LNCaP clone FGC (cell line): ENCODE measurements at regions not wholly inside any gene's neighbourhood (a gene's known extent, or its start where the extent isn't known, plus 50 kb on each side); places are given as distances from the start of the nearest gene placed in this dataset.

ENCODE experiments used
- DNase-seq: peaks from one replicate; pipeline ENCODE4 v3.0.0-alpha.2; 2011; ENCODE audit warnings: low read depth
- H3K4me3 ChIP-seq: 2 replicates; pipeline ENCODE4 v1.5.1; 2011; ENCODE audit warnings: mild to moderate bottlenecking, low read depth, low read length, control low read depth
- TF ChIP-seq, protein P1 (sequence below): IDR thresholded peaks from 2 replicates; pipeline ENCODE4 v1.5.1; 2012; ENCODE audit warnings: mild to moderate bottlenecking; ENCODE audit not compliant: control insufficient read depth, insufficient read depth; ENCODE audit errors: extremely low read depth

DNA sequence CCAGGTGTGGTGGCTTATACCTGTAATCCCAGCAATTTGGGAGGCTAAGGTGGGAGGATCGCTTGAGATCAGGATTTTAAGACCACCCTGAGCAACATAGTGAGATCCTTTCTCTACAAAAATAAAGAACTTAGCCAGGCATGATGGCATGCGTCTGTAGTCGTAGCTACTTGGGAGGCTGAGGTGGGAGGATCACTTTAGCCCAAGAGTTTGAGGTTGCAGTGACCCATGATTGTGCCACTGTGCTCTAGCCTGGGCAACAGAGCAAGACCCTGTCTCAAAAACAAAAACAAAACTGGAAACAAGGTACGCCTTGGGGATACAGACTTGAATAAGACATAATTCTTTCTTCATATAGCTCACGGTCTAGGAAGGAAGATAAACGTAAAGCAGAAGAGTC lies 63.1 kb upstream of the GRAMD1B start:
- no peak for DNase-seq
- TF ChIP-seq, protein P1, sequence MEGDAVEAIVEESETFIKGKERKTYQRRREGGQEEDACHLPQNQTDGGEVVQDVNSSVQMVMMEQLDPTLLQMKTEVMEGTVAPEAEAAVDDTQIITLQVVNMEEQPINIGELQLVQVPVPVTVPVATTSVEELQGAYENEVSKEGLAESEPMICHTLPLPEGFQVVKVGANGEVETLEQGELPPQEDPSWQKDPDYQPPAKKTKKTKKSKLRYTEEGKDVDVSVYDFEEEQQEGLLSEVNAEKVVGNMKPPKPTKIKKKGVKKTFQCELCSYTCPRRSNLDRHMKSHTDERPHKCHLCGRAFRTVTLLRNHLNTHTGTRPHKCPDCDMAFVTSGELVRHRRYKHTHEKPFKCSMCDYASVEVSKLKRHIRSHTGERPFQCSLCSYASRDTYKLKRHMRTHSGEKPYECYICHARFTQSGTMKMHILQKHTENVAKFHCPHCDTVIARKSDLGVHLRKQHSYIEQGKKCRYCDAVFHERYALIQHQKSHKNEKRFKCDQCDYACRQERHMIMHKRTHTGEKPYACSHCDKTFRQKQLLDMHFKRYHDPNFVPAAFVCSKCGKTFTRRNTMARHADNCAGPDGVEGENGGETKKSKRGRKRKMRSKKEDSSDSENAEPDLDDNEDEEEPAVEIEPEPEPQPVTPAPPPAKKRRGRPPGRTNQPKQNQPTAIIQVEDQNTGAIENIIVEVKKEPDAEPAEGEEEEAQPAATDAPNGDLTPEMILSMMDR: no peak
- no peak overlapping the region for H3K4me3 ChIP-seq

DNA sequence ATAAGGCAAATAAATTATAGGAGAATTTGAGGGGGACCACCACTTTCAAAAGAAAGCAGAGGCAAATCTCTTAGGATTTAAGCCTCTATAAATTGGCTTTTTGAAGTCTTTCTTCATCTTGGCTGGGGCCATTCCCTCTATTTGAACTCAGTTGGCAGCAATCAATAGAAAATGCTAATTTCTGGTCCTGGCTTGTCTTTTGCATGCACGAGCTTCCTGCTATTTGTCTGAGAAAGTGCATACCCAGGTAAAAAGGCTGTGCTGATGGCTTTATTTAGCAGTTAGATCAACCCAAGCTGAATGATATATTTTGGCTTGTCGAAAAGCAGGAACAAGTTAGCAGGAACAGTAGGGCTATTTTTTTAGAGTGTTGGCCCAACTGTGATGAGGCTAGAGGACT lies 64.1 kb upstream of the GRAMD1B start:
- TF ChIP-seq, protein P1: no peak
- no peak for DNase-seq
- no peak overlapping the region for H3K4me3 ChIP-seq

DNA sequence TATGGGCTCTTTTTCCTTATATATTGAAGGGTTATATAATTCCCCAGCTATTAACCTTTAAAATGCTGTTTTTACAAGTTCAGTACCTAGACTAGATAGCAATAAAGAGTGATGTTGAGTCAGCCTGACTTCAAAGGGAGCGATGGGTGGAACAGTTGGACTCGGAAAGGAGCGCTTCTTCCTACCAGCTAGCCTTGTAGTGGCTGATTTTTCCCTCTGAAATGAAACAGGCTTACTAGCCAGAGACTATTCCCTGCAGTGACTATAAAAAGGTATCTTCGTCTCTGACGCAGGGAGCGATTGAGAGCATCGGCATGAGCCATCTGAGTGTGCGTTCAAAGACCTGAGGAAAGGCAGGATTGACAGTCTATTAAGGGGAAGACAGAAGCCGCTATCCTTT lies 66.0 kb upstream of the GRAMD1B start:
- TF ChIP-seq, protein P1: no peak
- no peak overlapping the region for H3K4me3 ChIP-seq
- DNase-seq: no peak

DNA sequence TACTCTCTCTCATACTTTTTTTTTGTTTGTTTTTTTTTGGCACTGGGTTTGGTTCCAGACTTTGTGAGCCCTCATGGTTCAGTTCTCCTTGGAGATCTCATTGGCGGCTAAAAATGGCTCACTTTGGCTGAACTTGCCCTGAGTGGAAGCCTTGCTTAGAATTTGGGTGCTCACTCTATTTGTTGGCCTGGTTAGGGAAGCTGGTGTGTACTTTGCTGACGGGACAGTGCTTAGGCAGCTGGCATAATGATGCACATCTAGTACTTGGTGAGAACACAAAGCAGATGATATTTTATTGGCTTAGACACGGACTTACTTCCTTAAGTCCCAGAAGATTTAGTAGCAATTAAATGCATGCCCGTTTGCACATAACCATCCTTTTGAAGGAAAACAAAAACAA lies 66.5 kb upstream of the GRAMD1B start:
- no peak overlapping the region for H3K4me3 ChIP-seq
- DNase-seq: peak; percentile 64
- TF ChIP-seq, protein P1: no peak

DNA sequence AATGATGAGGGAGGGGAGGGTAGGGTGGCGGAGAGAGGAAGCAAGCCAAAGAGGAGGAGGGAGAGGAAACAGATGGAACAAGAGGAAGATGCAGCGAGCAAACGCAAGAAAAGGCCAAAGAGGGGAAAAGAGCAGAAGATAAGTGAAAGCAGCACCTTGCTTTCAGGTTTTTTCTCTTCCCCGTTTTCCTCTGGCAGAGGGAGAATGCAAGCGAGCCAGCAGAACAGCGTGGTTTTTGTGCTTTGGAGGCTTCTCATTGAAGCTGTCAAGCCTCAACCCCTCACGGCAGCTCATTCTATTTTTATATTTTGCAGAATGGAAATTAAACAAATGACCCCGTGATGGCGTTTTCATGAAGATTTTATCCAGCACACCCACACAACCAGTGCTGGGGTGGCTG lies 67.1 kb upstream of the GRAMD1B start:
- no peak overlapping the region for H3K4me3 ChIP-seq
- no peak for DNase-seq
- TF ChIP-seq, protein P1: no peak

DNA sequence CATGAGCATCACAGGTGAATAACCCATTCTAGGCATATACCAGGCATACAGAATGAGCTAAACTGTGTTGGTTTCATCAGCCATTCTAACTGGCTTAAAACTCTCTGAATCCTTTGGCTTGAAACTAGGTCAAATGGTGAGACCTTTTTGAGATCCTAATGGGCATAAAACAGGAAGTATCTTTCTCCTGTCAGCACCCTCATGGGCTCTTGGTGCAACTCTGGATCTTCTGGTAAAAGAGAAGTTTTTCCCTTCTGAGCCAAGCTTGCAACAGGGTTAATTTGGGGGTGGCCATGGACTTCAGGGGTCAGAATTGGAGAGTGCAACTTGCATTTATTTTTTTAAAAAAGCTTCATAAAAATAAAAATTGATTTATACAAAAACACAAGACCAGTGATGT lies 67.9 kb upstream of the GRAMD1B start:
- no peak for DNase-seq
- no peak overlapping the region for H3K4me3 ChIP-seq
- TF ChIP-seq, protein P1: no peak

DNA sequence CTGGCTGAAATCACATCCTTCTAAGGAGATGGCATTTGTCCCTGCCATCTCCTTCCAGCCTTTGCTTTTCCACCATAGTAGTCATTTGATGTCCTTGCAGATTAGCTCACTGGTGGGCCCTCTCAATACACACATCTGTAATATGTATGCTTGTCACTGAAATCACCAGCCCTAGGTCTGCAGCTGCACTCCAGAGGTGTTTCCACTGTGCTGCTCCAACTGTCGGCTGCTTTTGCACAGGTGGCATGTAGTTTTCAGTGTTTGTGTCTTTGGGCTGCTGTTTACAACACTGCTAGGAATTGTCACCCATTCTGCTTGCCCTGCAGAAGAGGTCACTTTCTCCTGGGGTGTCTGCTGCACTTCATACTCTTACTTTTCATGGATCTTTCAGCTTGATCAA lies 69.0 kb upstream of the GRAMD1B start:
- TF ChIP-seq, protein P1: no peak
- H3K4me3 ChIP-seq: no peak overlapping the region
- DNase-seq: no peak
